GM12875 (cell line): ENCODE measurements at regions not wholly inside any gene's neighbourhood (a gene's known extent, or its start where the extent isn't known, plus 50 kb on each side); places are given as distances from the start of the nearest gene placed in this dataset.

ENCODE experiments used
- H3K4me3 ChIP-seq: one replicate; pipeline ENCODE4 v1.5.1; 2011; ENCODE audit warnings: low read depth, low read length, control low read depth
- TF ChIP-seq, protein P1 (sequence below): IDR thresholded peaks from 2 replicates; pipeline ENCODE4 v1.5.1; 2011; ENCODE audit warnings: low read depth, mild to moderate bottlenecking, control low read depth, inconsistent platforms, low read length, moderate library complexity, borderline replicate concordance; ENCODE audit not compliant: insufficient read depth

DNA sequence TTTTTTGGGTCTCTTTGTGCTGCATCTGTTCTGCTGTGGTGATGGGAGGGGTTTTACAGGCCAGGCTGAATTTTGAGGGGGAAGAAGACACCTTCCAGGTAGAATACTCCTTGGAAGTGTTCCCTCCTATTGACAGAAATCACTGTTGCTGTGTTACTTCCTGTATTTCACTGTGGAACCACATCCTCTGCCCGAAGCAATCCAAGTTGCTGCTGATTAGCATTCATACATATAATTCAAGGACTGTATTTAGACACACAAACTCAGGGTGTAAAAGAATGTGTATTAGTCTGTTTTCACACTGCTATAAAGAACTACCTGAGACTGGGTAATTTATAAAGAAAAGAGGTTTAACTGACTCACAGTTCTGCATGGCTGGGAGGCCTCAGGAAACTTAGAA lies 50.6 kb upstream of the TMEM244 start:
- H3K4me3 ChIP-seq = no peak overlapping the region
- TF ChIP-seq, protein P1, sequence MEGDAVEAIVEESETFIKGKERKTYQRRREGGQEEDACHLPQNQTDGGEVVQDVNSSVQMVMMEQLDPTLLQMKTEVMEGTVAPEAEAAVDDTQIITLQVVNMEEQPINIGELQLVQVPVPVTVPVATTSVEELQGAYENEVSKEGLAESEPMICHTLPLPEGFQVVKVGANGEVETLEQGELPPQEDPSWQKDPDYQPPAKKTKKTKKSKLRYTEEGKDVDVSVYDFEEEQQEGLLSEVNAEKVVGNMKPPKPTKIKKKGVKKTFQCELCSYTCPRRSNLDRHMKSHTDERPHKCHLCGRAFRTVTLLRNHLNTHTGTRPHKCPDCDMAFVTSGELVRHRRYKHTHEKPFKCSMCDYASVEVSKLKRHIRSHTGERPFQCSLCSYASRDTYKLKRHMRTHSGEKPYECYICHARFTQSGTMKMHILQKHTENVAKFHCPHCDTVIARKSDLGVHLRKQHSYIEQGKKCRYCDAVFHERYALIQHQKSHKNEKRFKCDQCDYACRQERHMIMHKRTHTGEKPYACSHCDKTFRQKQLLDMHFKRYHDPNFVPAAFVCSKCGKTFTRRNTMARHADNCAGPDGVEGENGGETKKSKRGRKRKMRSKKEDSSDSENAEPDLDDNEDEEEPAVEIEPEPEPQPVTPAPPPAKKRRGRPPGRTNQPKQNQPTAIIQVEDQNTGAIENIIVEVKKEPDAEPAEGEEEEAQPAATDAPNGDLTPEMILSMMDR = no peak
